ENCODE measurements at regions not wholly inside any gene's neighbourhood (a gene's known extent, or its start where the extent isn't known, plus 50 kb on each side); places are given as distances from the start of the nearest gene placed in this dataset.

- TF ChIP-seq TCF12 (IDR thresholded peaks at IDR 0.05; ENCODE audit: low read depth) (no peak), YY1 (IDR thresholded peaks at IDR 0.05; ENCODE audit: low read depth) (no peak), EP300 (IDR thresholded peaks at IDR 0.05; ENCODE audit: borderline replicate concordance) (no peak), MAX (IDR thresholded peaks at IDR 0.05) (no peak), EGR1 (IDR thresholded peaks at IDR 0.05) (no peak), RAD21 (IDR thresholded peaks at IDR 0.05; ENCODE audit: low read depth) (no peak), FOXM1 (IDR thresholded peaks at IDR 0.05; ENCODE audit: borderline replicate concordance, low read depth) (no peak), TEAD4 (IDR thresholded peaks at IDR 0.05) (no peak), NFIC (IDR thresholded peaks at IDR 0.05) (no peak), CREB1 (IDR thresholded peaks at IDR 0.05; ENCODE audit: low read depth) (no peak), ZBTB7A (IDR thresholded peaks at IDR 0.05; ENCODE audit: low read depth) (no peak)
- TF ChIP-seq, protein P1, sequence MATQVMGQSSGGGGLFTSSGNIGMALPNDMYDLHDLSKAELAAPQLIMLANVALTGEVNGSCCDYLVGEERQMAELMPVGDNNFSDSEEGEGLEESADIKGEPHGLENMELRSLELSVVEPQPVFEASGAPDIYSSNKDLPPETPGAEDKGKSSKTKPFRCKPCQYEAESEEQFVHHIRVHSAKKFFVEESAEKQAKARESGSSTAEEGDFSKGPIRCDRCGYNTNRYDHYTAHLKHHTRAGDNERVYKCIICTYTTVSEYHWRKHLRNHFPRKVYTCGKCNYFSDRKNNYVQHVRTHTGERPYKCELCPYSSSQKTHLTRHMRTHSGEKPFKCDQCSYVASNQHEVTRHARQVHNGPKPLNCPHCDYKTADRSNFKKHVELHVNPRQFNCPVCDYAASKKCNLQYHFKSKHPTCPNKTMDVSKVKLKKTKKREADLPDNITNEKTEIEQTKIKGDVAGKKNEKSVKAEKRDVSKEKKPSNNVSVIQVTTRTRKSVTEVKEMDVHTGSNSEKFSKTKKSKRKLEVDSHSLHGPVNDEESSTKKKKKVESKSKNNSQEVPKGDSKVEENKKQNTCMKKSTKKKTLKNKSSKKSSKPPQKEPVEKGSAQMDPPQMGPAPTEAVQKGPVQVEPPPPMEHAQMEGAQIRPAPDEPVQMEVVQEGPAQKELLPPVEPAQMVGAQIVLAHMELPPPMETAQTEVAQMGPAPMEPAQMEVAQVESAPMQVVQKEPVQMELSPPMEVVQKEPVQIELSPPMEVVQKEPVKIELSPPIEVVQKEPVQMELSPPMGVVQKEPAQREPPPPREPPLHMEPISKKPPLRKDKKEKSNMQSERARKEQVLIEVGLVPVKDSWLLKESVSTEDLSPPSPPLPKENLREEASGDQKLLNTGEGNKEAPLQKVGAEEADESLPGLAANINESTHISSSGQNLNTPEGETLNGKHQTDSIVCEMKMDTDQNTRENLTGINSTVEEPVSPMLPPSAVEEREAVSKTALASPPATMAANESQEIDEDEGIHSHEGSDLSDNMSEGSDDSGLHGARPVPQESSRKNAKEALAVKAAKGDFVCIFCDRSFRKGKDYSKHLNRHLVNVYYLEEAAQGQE (IDR thresholded peaks at IDR 0.05; ENCODE audit: low read depth) = no peak
Observed at GRCh38 chr3:152591515-152591914, 243.4 kb upstream of the P2RY1 start.
